ENCODE measurements at regions not wholly inside any gene's neighbourhood (a gene's known extent, or its start where the extent isn't known, plus 50 kb on each side); places are given as distances from the start of the nearest gene placed in this dataset.

GRCh38 chr4:131430302-131430701 is 1718.8 kb upstream of the PCDH10 start:
- POLR2A ChIA-PET (ENCODE audit: low non-redundant PET) = no interaction called here
- CTCF ChIA-PET = interaction anchor here (0.9 kb wide), 1 partner anchor 214 kb away, joined by 3 read pairs; no protein-coding TSS in a partner anchor
- H3K27ac ChIP-seq = no peak overlapping the region
- no peak for TF ChIP-seq CTCF (conservative IDR thresholded peaks at IDR 0.05; ENCODE audit: low read depth)
- no peak for DNase-seq (ENCODE audit: low spot score)

GRCh38 chr4:131441004-131441688 is 1707.9 kb upstream of the PCDH10 start:
- ChIA-PET CTCF (no interaction called here), POLR2A (ENCODE audit: low non-redundant PET) (no interaction called here)
- no peak for DNase-seq (ENCODE audit: low spot score)
- TF ChIP-seq CTCF (conservative IDR thresholded peaks at IDR 0.05; ENCODE audit: low read depth) = no peak
- H3K27ac ChIP-seq = no peak overlapping the region

- POLR2A ChIA-PET (ENCODE audit: low non-redundant PET) = no interaction called here
- TF ChIP-seq CTCF (conservative IDR thresholded peaks at IDR 0.05; ENCODE audit: low read depth) = no peak
- CTCF ChIA-PET = interaction anchor here (0.8 kb wide), 1 partner anchor 22 kb away, joined by 3 read pairs; no protein-coding TSS in a partner anchor
Observed at GRCh38 chr4:131447883-131448282, 1701.2 kb upstream of the PCDH10 start.

GRCh38 chr4:131450572-131451209 is 1698.4 kb upstream of the PCDH10 start:
- no peak for TF ChIP-seq CTCF (conservative IDR thresholded peaks at IDR 0.05; ENCODE audit: low read depth)
- H3K27ac ChIP-seq = no peak overlapping the region
- no peak for DNase-seq (ENCODE audit: low spot score)
- CTCF ChIA-PET = no interaction called here
- POLR2A ChIA-PET (ENCODE audit: low non-redundant PET) = no interaction called here

More at GRCh38 chr4:131447883-131448282, 1701.2 kb upstream of the PCDH10 start:
- no peak for DNase-seq (ENCODE audit: low spot score)
- H3K27ac ChIP-seq = no peak overlapping the region

- ChIA-PET POLR2A (ENCODE audit: low non-redundant PET) (no interaction called here), CTCF (no interaction called here)
- DNase-seq (ENCODE audit: low spot score) = no peak
- H3K27ac ChIP-seq = no peak overlapping the region
- TF ChIP-seq CTCF (conservative IDR thresholded peaks at IDR 0.05; ENCODE audit: low read depth) = no peak
Observed at GRCh38 chr4:131459430-131460101, 1689.5 kb upstream of the PCDH10 start.

GRCh38 chr4:131470360-131470759 is 1678.7 kb upstream of the PCDH10 start:
- CTCF ChIA-PET = no interaction called here
- H3K27ac ChIP-seq = no peak overlapping the region
- DNase-seq (ENCODE audit: low spot score) = no peak
- no peak for TF ChIP-seq CTCF (conservative IDR thresholded peaks at IDR 0.05; ENCODE audit: low read depth)
- POLR2A ChIA-PET (ENCODE audit: low non-redundant PET) = no interaction called here
